ENCODE measurements at regions not wholly inside any gene's neighbourhood (a gene's known extent, or its start where the extent isn't known, plus 50 kb on each side); places are given as distances from the start of the nearest gene placed in this dataset.

GRCh38 chr3:194852345-194852744 is 166.7 kb downstream of the FAM43A start:
- POLR2A ChIA-PET = no interaction called here
- intact Hi-C loops (cut with micrococcal nuclease; ENCODE audit: unreplicated experiment) (no loop called here), in situ Hi-C loops (cut with HindIII; ENCODE audit: extremely low pct_ligation_motif_present, low pct_unique_long_range_greater_than_20kb) (no loop called here)
- DNase-seq (ENCODE audit: low spot score) = no peak
- WGBS (ENCODE audit: low lambda C conversion rate) = 78% methylated on average over 21 of the region's 22 CpGs
- Histone ChIP-seq H3K4me1 (ENCODE audit: insufficient read depth, low read length) (peaks cover 30% of the 10 kb centered on the region), H3K9ac (ENCODE audit: insufficient read depth, low read depth, low read length) (no peak overlapping the region), H4K20me1 (ENCODE audit: insufficient read depth, low read length) (no peaks in the 10 kb centered on the region), H3K27ac (ENCODE audit: extremely low read length, insufficient read depth, low read length) (no peak overlapping the region), H3K36me3 (replicated peaks in 1 of 2; ENCODE audit: control insufficient read depth in 1 of 2, insufficient read depth in 2 of 2, low read length in 2 of 2) (no peaks in the 10 kb centered on the region), H3K4me2 (ENCODE audit: low read depth, low read length) (no peak overlapping the region), H3K4me3 (replicated peaks in 1 of 3; ENCODE audit: insufficient read depth in 1 of 3, low read depth in 2 of 3, low read length in 3 of 3) (no peak overlapping the region), H2AFZ (ENCODE audit: low read length) (no peak overlapping the region), H3K9me3 (ENCODE audit: low read length) (no peaks in the 10 kb centered on the region), H3K27me3 (ENCODE audit: control insufficient read depth in 1 of 2, insufficient read depth in 2 of 2, low read length in 2 of 2) (peaks cover 0 to 8% of the 10 kb centered on the region in 2 experiments; a peak in 1 of 5 replicates), H3K79me2 (ENCODE audit: insufficient read depth, low read length) (no peaks in the 10 kb centered on the region)
- no peak for FAIRE-seq
- BruUV-seq (replicated peaks) = no TSS peak
- TF ChIP-seq, protein P1, sequence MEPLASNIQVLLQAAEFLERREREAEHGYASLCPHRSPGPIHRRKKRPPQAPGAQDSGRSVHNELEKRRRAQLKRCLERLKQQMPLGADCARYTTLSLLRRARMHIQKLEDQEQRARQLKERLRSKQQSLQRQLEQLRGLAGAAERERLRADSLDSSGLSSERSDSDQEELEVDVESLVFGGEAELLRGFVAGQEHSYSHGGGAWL (CRISPR knock-in tag; IDR thresholded peaks at IDR 0.05) = no peak
- TF ChIP-seq ZNF530 (CRISPR knock-in tag; IDR thresholded peaks at IDR 0.05; ENCODE audit: low read depth) = no peak
- no peak for ATAC-seq
- CTCF ChIA-PET (ENCODE audit: low intra/inter-chr PET ratio, low total read pairs) = no interaction called here

DNA sequence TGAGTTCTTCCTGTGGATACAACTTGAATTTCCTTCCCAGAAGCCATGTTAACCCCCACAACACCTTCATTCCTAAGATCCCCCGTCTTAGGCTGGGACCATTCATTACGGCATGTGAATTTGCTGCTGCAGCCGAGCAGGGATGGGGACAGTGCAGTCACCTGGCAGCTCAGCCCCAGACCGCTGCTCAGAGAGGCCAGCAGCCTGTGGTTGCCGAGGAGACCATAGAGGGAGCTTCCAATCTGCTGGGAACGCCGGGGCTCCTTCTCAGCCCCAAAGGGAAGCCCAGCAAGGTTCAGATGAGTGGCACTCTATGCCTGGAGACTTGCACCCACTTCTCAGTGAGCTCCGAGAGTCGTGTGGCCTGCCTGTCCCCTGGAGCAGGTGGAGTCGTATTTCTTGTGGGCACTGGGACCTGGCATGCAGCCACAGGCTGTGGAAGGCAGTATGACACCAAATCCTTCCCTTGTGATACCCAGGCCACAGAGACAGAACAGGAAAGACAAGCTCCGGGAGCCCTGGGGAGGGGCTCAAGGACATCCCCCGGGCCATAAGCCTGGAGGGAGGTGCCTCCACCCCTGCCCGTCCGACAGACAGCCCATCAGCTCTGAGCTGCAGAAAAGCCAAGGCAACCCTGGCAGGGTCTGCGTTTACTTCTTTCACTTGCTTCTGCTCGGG is 167.3 kb downstream of the FAM43A start:
- Histone ChIP-seq H3K27me3 (ENCODE audit: control insufficient read depth in 1 of 2, insufficient read depth in 2 of 2, low read length in 2 of 2) (peaks cover 0 to 8% of the 10 kb centered on the region in 2 experiments; a peak in 1 of 5 replicates), H3K27ac (ENCODE audit: extremely low read length, insufficient read depth, low read length) (no peak overlapping the region), H2AFZ (ENCODE audit: low read length) (no peak overlapping the region), H4K20me1 (ENCODE audit: insufficient read depth, low read length) (no peaks in the 10 kb centered on the region), H3K4me2 (ENCODE audit: low read depth, low read length) (no peak overlapping the region), H3K9ac (ENCODE audit: insufficient read depth, low read depth, low read length) (no peak overlapping the region), H3K36me3 (replicated peaks in 1 of 2; ENCODE audit: control insufficient read depth in 1 of 2, insufficient read depth in 2 of 2, low read length in 2 of 2) (no peaks in the 10 kb centered on the region), H3K4me3 (replicated peaks in 1 of 3; ENCODE audit: insufficient read depth in 1 of 3, low read depth in 2 of 3, low read length in 3 of 3) (no peak overlapping the region), H3K9me3 (ENCODE audit: low read length) (no peaks in the 10 kb centered on the region), H3K4me1 (ENCODE audit: insufficient read depth, low read length) (peaks cover 30% of the 10 kb centered on the region), H3K79me2 (ENCODE audit: insufficient read depth, low read length) (no peaks in the 10 kb centered on the region)
- ChIA-PET POLR2A (no interaction called here), CTCF (ENCODE audit: low intra/inter-chr PET ratio, low total read pairs) (no interaction called here)
- ATAC-seq (no peak), FAIRE-seq (no peak), DNase-seq (ENCODE audit: low spot score) (no peak)
- BruUV-seq (replicated peaks) = no TSS peak
- 40% methylated on average over 6 of the region's 16 CpGs for WGBS (ENCODE audit: low lambda C conversion rate)
- in situ Hi-C loops (cut with HindIII; ENCODE audit: extremely low pct_ligation_motif_present, low pct_unique_long_range_greater_than_20kb) = no loop called here
- intact Hi-C loops (cut with micrococcal nuclease; ENCODE audit: unreplicated experiment) = no loop called here
- TF ChIP-seq ZNF567 (CRISPR knock-in tag; IDR thresholded peaks at IDR 0.05; ENCODE audit: borderline replicate concordance) (no peak), PCBP2 (optimal IDR thresholded peaks at IDR 0.05; ENCODE audit: low read depth, low read length, poor library complexity, severe bottlenecking) (no peak), AHR (CRISPR knock-in tag; IDR thresholded peaks at IDR 0.05) (no peak), KAT7 (CRISPR knock-in tag; IDR thresholded peaks at IDR 0.05; ENCODE audit: borderline replicate concordance) (no peak), NR2C2 (CRISPR knock-in tag; IDR thresholded peaks at IDR 0.05; ENCODE audit: borderline replicate concordance) (no peak), PRDM15 (CRISPR knock-in tag; IDR thresholded peaks at IDR 0.05) (no peak), KDM5B (CRISPR knock-in tag; IDR thresholded peaks at IDR 0.05; ENCODE audit: borderline replicate concordance) (no peak), MED13 (CRISPR knock-in tag; IDR thresholded peaks at IDR 0.05) (no peak), CAMTA2 (CRISPR knock-in tag; IDR thresholded peaks at IDR 0.05; ENCODE audit: borderline replicate concordance) (no peak), GABPA (IDR thresholded peaks at IDR 0.05; ENCODE audit: low read depth, low read length) (no peak), GABPA (CRISPR knock-in tag; IDR thresholded peaks at IDR 0.05; ENCODE audit: low read depth) (no peak), ZNF431 (CRISPR knock-in tag; IDR thresholded peaks at IDR 0.05; ENCODE audit: borderline replicate concordance, low read depth) (no peak), ZNF652 (CRISPR knock-in tag; IDR thresholded peaks at IDR 0.05; ENCODE audit: borderline replicate concordance, low read depth) (no peak), NRL (CRISPR knock-in tag; IDR thresholded peaks at IDR 0.05; ENCODE audit: borderline replicate concordance) (no peak)
